Neuron (in vitro differentiated cells): ENCODE measurements at regions not wholly inside any gene's neighbourhood (a gene's known extent, or its start where the extent isn't known, plus 50 kb on each side); places are given as distances from the start of the nearest gene placed in this dataset.

Source experiments
- H2AFZ ChIP-seq: one replicate; pipeline ENCODE4 v1.6.1; 2013; ENCODE audit warnings: low read depth, mild to moderate bottlenecking, inconsistent platforms, low read length, moderate library complexity
- H3K27me3 ChIP-seq: one replicate; pipeline ENCODE4 v1.6.1; 2013; ENCODE audit warnings: low read length; ENCODE audit not compliant: insufficient read depth
- H3K36me3 ChIP-seq: one replicate; pipeline ENCODE4 v1.6.1; 2013; ENCODE audit warnings: low read length; ENCODE audit not compliant: insufficient read depth
- H3K4me1 ChIP-seq: one replicate; pipeline ENCODE4 v1.6.1; 2013; ENCODE audit warnings: low read length; ENCODE audit not compliant: insufficient read depth
- H3K4me3 ChIP-seq: 2 replicates; pipeline ENCODE4 v1.5.1; 2013; ENCODE audit warnings: mild to moderate bottlenecking, low read length, moderate library complexity
- H3K9me3 ChIP-seq: one replicate; pipeline ENCODE4 v1.6.1; 2013; ENCODE audit warnings: low read length

GRCh38 chrX:46310815-46311497 lies 234.3 kb downstream of the ZNF674 start:
- peaks cover 4% of the 10 kb centered on the region for H3K4me1 ChIP-seq
- no peaks in the 10 kb centered on the region for H3K9me3 ChIP-seq
- H3K36me3 ChIP-seq = no peaks in the 10 kb centered on the region
- no peak overlapping the region for H3K4me3 ChIP-seq
- H2AFZ ChIP-seq = no peak overlapping the region
- no peaks in the 10 kb centered on the region for H3K27me3 ChIP-seq

- H3K27me3 ChIP-seq = no peaks in the 10 kb centered on the region
- no peaks in the 10 kb centered on the region for H3K36me3 ChIP-seq
- peaks cover 6% of the 10 kb centered on the region for H3K9me3 ChIP-seq
- H3K4me1 ChIP-seq = no peaks in the 10 kb centered on the region
- H3K4me3 ChIP-seq = no peak overlapping the region
- H2AFZ ChIP-seq = no peak overlapping the region
Measured at GRCh38 chrX:46308110-46308509, 237.1 kb downstream of the ZNF674 start.

GRCh38 chrX:46306103-46306502 lies 239.1 kb downstream of the ZNF674 start:
- Histone ChIP-seq H3K36me3 (no peaks in the 10 kb centered on the region), H2AFZ (no peak overlapping the region), H3K4me3 (no peak overlapping the region), H3K4me1 (no peaks in the 10 kb centered on the region), H3K27me3 (no peaks in the 10 kb centered on the region), H3K9me3 (peaks cover 6% of the 10 kb centered on the region)

GRCh38 chrX:46305431-46305830 lies 239.8 kb downstream of the ZNF674 start:
- no peak overlapping the region for H3K4me3 ChIP-seq
- H3K36me3 ChIP-seq = no peaks in the 10 kb centered on the region
- no peaks in the 10 kb centered on the region for H3K27me3 ChIP-seq
- peaks cover 6% of the 10 kb centered on the region for H3K9me3 ChIP-seq
- H2AFZ ChIP-seq = no peak overlapping the region
- no peaks in the 10 kb centered on the region for H3K4me1 ChIP-seq

- Histone ChIP-seq H2AFZ (no peak overlapping the region), H3K27me3 (no peaks in the 10 kb centered on the region), H3K4me1 (no peaks in the 10 kb centered on the region), H3K4me3 (no peak overlapping the region), H3K9me3 (peaks cover 6% of the 10 kb centered on the region), H3K36me3 (no peaks in the 10 kb centered on the region)
Measured at GRCh38 chrX:46301903-46302302, 243.3 kb downstream of the ZNF674 start.

- H2AFZ ChIP-seq = no peak overlapping the region
- no peaks in the 10 kb centered on the region for H3K27me3 ChIP-seq
- no peak overlapping the region for H3K4me3 ChIP-seq
- H3K9me3 ChIP-seq = peaks cover 3% of the 10 kb centered on the region
- H3K36me3 ChIP-seq = no peaks in the 10 kb centered on the region
- H3K4me1 ChIP-seq = no peaks in the 10 kb centered on the region
Measured at GRCh38 chrX:46298821-46299220, 246.4 kb downstream of the ZNF674 start.

- Histone ChIP-seq H3K4me3 (no peak overlapping the region), H2AFZ (no peak overlapping the region), H3K27me3 (no peaks in the 10 kb centered on the region), H3K9me3 (peaks cover 3% of the 10 kb centered on the region), H3K36me3 (no peaks in the 10 kb centered on the region), H3K4me1 (no peaks in the 10 kb centered on the region)
Measured at GRCh38 chrX:46295963-46296362, 249.3 kb downstream of the ZNF674 start.

- H3K4me1 ChIP-seq = no peaks in the 10 kb centered on the region
- H3K36me3 ChIP-seq = no peaks in the 10 kb centered on the region
- no peak overlapping the region for H3K4me3 ChIP-seq
- no peak overlapping the region for H2AFZ ChIP-seq
- peaks cover 3% of the 10 kb centered on the region for H3K9me3 ChIP-seq
- no peaks in the 10 kb centered on the region for H3K27me3 ChIP-seq
Measured at GRCh38 chrX:46294234-46294633, 251.0 kb downstream of the ZNF674 start.

GRCh38 chrX:46279925-46280313 lies 265.3 kb downstream of the ZNF674 start:
- Histone ChIP-seq H3K36me3 (no peaks in the 10 kb centered on the region), H3K4me1 (peaks cover 10% of the 10 kb centered on the region), H2AFZ (peak overlapping the region; percentile 48), H3K4me3 (no peak overlapping the region), H3K27me3 (no peaks in the 10 kb centered on the region), H3K9me3 (no peaks in the 10 kb centered on the region)

- Histone ChIP-seq H3K27me3 (no peaks in the 10 kb centered on the region), H2AFZ (peak overlapping the region; percentile 48), H3K9me3 (no peaks in the 10 kb centered on the region), H3K4me1 (peaks cover 10% of the 10 kb centered on the region), H3K4me3 (no peak overlapping the region), H3K36me3 (no peaks in the 10 kb centered on the region)
Measured at GRCh38 chrX:46279214-46279924, 265.9 kb downstream of the ZNF674 start.

- no peaks in the 10 kb centered on the region for H3K27me3 ChIP-seq
- H3K4me1 ChIP-seq = peaks cover 10% of the 10 kb centered on the region
- peak overlapping the region; percentile 48 for H2AFZ ChIP-seq
- H3K4me3 ChIP-seq = no peak overlapping the region
- no peaks in the 10 kb centered on the region for H3K36me3 ChIP-seq
- H3K9me3 ChIP-seq = no peaks in the 10 kb centered on the region
Measured at GRCh38 chrX:46278572-46278971, 266.6 kb downstream of the ZNF674 start.

GRCh38 chrX:46268412-46268811 lies 276.8 kb downstream of the ZNF674 start:
- no peaks in the 10 kb centered on the region for H3K9me3 ChIP-seq
- no peak overlapping the region for H3K4me3 ChIP-seq
- H3K36me3 ChIP-seq = no peaks in the 10 kb centered on the region

GRCh38 chrX:46263494-46263893 lies 281.7 kb downstream of the ZNF674 start:
- Histone ChIP-seq H3K36me3 (no peaks in the 10 kb centered on the region), H3K4me1 (no peaks in the 10 kb centered on the region), H3K27me3 (no peaks in the 10 kb centered on the region), H2AFZ (no peak overlapping the region), H3K4me3 (no peak overlapping the region), H3K9me3 (no peaks in the 10 kb centered on the region)

More at GRCh38 chrX:46268412-46268811, 276.8 kb downstream of the ZNF674 start:
- H3K4me1 ChIP-seq = no peaks in the 10 kb centered on the region
- H3K27me3 ChIP-seq = no peaks in the 10 kb centered on the region
- no peak overlapping the region for H2AFZ ChIP-seq
